ENCODE measurements at regions not wholly inside any gene's neighbourhood (a gene's known extent, or its start where the extent isn't known, plus 50 kb on each side); places are given as distances from the start of the nearest gene placed in this dataset.

DNA sequence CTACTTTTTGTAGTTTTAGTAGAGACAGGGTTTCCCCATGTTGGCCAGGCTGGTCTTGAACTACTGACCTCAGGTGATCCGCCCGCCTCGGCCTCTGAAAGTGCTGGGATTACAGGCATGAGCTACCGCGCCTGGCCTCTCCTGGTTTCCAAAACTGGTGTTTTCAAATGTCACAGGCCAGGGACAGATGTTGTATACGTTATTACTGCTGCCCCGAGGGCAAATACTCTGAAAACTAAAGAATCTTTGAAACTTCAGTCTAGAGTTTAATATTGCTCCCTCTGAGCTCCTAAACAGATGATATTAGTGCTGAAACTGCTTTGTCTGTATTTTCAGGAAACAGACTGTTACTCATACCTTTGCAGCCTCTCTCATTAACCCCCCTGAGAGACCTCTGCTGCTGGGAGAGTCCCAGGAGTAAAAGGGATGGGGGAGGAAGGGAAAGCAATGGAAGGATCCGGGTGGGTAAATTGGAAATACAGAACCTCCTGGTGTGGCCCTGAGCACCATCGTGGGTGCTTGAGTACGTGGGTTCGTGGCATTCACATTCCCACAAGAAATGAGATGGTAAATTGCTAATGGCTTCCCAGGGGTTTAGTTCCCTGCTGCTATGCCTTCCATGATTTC is 96.3 kb upstream of the IGF1R start:
- Histone ChIP-seq H3K27me3 (replicated peaks) (no peaks in the 10 kb centered on the region), H3K27ac (no peak overlapping the region), H3K36me3 (replicated peaks) (no peaks in the 10 kb centered on the region), H3K4me3 (ENCODE audit: low read depth, low read length) (no peak overlapping the region)
- DNase-seq: no peak
- TF ChIP-seq, protein P1, sequence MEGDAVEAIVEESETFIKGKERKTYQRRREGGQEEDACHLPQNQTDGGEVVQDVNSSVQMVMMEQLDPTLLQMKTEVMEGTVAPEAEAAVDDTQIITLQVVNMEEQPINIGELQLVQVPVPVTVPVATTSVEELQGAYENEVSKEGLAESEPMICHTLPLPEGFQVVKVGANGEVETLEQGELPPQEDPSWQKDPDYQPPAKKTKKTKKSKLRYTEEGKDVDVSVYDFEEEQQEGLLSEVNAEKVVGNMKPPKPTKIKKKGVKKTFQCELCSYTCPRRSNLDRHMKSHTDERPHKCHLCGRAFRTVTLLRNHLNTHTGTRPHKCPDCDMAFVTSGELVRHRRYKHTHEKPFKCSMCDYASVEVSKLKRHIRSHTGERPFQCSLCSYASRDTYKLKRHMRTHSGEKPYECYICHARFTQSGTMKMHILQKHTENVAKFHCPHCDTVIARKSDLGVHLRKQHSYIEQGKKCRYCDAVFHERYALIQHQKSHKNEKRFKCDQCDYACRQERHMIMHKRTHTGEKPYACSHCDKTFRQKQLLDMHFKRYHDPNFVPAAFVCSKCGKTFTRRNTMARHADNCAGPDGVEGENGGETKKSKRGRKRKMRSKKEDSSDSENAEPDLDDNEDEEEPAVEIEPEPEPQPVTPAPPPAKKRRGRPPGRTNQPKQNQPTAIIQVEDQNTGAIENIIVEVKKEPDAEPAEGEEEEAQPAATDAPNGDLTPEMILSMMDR (IDR thresholded peaks at IDR 0.05; ENCODE audit: low read depth, low read length, missing control alignments): no peak
- in situ Hi-C loops (cut with HindIII; ENCODE audit: low pct_ligation_motif_present, low sequenced_read_pairs): no loop called here

DNA sequence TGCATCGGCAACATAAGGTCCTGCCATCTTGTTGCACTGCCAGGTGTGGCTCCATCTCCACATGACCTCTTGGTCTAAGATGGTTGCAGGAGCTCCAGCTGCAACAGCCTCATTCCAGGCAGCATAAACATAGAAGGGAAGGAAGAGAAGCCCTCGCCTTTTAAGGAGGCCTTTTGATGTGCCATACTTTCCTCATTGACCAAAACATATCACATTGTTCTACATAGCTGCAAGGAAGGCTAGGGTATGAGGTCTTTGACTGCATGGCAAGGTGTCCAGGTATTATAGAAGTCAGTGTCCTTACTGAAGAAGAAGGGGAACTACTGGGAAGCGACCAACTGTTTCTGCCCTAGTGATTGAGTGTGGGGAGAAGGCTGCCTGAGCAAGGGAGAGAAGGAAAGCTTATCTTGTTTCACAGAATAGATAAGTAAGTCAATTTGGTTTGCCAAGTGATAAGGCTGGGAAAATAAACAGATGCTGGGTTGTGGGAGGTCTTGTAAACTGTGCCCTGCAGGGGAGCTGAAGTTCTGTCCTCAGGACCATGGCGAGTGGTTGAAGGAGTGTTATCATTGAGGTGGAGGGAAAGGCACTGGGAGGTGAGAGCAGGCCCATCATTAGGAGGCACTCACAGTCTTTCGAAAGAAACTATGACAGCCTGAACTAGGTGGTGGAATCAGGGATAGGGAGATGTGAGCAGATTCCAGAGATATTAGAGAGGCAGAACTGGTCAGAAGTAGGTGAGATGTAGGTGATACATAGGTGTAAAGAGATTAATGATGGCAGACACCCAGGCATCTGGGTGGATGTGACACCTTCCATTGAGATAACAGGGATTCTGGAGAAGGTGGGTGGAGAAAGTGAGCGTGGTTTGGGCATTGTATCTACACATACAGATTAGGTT is 93.8 kb upstream of the IGF1R start:
- TF ChIP-seq, protein P1 (IDR thresholded peaks at IDR 0.05; ENCODE audit: low read depth, low read length, missing control alignments): no peak
- no peaks in the 10 kb centered on the region for H3K36me3 ChIP-seq (replicated peaks)
- in situ Hi-C loops (cut with HindIII; ENCODE audit: low pct_ligation_motif_present, low sequenced_read_pairs): no loop called here

DNA sequence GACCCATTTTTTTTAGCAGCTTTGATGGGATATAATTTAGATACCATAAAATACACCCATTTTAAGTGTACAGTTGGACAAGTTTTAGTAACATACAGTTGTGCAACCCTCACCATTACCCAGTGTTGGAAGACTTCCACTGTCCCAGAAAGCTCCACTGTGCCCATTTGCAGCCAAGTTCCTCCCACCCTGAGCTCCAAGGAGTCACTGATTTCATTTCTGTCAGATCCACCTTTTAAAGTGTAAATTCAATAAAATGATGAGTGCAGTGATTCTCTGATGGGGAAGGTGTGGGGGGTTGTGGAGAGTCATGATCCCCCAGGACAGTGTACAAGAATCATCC is 93.2 kb upstream of the IGF1R start:
- Histone ChIP-seq H3K36me3 (replicated peaks) (no peaks in the 10 kb centered on the region), H3K27me3 (replicated peaks) (no peaks in the 10 kb centered on the region), H3K27ac (no peak overlapping the region), H3K4me3 (ENCODE audit: low read depth, low read length) (no peak overlapping the region)
- in situ Hi-C loops (cut with HindIII; ENCODE audit: low pct_ligation_motif_present, low sequenced_read_pairs): no loop called here
- no peak for DNase-seq
- TF ChIP-seq, protein P1 (IDR thresholded peaks at IDR 0.05; ENCODE audit: low read depth, low read length, missing control alignments): no peak

More for the DNA sequence above, 93.8 kb upstream of the IGF1R start:
- Histone ChIP-seq H3K4me3 (ENCODE audit: low read depth, low read length) (no peak overlapping the region), H3K27ac (no peak overlapping the region), H3K27me3 (replicated peaks) (no peaks in the 10 kb centered on the region)
- DNase-seq: no peak

DNA sequence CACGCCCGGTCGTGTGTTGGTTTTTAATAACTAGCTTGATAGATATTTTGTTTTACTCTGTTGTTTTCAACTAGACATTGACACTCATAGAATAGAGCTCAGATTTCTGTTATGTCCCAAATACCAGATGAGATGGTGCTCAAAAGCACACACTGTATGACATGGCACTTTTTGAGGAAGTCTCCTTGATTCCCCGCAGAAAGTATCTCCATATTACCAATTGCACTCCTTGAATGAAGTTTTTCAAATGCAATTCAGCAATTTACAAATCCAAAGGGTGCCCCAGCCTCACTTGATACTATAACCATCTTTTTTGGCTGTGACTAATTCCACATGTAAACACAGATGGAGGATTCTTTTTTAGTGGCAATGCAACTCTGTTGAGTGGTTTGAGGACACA is 92.0 kb upstream of the IGF1R start:
- no peak overlapping the region for H3K4me3 ChIP-seq (ENCODE audit: low read depth, low read length)
- H3K27ac ChIP-seq: no peak overlapping the region
- TF ChIP-seq, protein P1 (IDR thresholded peaks at IDR 0.05; ENCODE audit: low read depth, low read length, missing control alignments): no peak
- DNase-seq: no peak
- in situ Hi-C loops (cut with HindIII; ENCODE audit: low pct_ligation_motif_present, low sequenced_read_pairs): no loop called here
- no peaks in the 10 kb centered on the region for H3K27me3 ChIP-seq (replicated peaks)
- no peaks in the 10 kb centered on the region for H3K36me3 ChIP-seq (replicated peaks)

DNA sequence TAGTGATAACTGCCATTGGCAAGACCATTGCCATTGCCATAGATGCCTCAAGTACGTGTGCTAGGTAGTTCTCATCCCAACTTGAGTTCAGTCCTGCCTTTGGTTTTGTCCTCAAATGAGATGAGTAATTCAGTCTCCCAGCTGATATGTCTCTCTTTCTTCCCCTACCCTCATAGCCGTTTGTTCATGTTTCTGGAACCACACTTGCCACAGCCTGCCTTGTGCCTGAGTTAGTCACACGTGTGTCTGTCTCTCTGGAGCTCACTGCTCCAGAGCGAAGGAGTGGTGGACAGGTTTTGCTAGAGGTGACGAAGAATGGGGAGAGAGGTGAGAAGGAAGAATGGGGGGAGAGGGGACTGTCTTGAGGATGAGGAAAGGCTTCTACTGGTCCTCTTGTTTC is 88.0 kb upstream of the IGF1R start:
- no peak for DNase-seq
- no peak overlapping the region for H3K4me3 ChIP-seq (ENCODE audit: low read depth, low read length)
- no peaks in the 10 kb centered on the region for H3K27me3 ChIP-seq (replicated peaks)
- in situ Hi-C loops (cut with HindIII; ENCODE audit: low pct_ligation_motif_present, low sequenced_read_pairs): no loop called here
- no peak overlapping the region for H3K27ac ChIP-seq
- TF ChIP-seq, protein P1 (IDR thresholded peaks at IDR 0.05; ENCODE audit: low read depth, low read length, missing control alignments): no peak
- H3K36me3 ChIP-seq (replicated peaks): no peaks in the 10 kb centered on the region
